Astrocyte of the spinal cord (primary cell): ENCODE measurements at regions not wholly inside any gene's neighbourhood (a gene's known extent, or its start where the extent isn't known, plus 50 kb on each side); places are given as distances from the start of the nearest gene placed in this dataset.
A peak's percentile ranks its signal among the peaks of the same experiment; 100 is the strongest.
"Not testable (repeated sequence)": the region's sequence is repeated elsewhere in the genome, so short reads cannot be mapped to it uniquely, and the experiment has no call there.

Experiments used
- DNase-seq: peaks from one replicate; pipeline ENCODE4 v3.0.0; 2011; ENCODE audit warnings: low read depth, low spot score
- H3K4me3 ChIP-seq: 2 replicates; pipeline ENCODE4 v1.5.1; 2011; ENCODE audit warnings: low read depth, mild to moderate bottlenecking, low read length, moderate library complexity
- in situ Hi-C: cut with HindIII; loops from 2 replicates; pipeline ENCODE4 v1.10.0; 2017; ENCODE audit warnings: low sequenced_read_pairs
- TF ChIP-seq, protein P1 (sequence below): IDR thresholded peaks from 2 replicates; pipeline ENCODE4 v1.5.1; 2012; ENCODE audit warnings: low read depth, mild to moderate bottlenecking, low read length, inconsistent platforms

DNA sequence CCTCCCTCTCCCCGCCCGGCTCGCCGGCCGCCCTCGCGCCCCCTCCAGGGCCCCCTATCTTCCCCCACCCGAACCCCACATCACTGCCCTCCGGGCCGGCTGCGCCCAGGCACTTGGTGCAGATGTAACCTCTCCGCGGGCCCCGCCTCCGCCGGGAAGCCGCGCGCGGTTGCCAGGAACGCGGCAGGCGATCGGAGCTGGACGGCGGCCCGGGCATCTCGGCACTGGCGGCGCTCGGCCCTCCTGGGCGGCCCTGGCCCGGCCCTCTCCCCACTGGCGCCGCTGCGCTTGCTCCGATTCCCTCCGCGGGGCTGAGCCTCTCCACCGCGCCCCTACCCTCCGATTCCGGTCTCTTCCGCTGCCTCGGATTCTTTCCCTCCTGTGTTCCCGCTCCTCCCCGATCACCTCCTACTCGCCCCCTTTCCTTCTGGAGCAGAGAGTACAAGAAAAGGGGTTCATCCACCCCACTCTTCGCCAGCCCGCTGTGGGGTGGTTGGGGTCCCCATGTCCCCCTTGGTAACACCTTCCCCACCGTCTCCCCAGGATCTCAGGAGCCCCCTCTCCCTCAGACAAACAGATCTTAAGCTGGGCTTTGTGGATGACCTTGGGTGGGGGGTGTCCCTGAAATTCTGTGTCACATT lies 70.6 kb downstream of the C9orf50 start:
- in situ Hi-C loops: no loop called here
- DNase-seq: peak; percentile 89
- peak overlapping the region; percentile 34 for H3K4me3 ChIP-seq
- TF ChIP-seq, protein P1, sequence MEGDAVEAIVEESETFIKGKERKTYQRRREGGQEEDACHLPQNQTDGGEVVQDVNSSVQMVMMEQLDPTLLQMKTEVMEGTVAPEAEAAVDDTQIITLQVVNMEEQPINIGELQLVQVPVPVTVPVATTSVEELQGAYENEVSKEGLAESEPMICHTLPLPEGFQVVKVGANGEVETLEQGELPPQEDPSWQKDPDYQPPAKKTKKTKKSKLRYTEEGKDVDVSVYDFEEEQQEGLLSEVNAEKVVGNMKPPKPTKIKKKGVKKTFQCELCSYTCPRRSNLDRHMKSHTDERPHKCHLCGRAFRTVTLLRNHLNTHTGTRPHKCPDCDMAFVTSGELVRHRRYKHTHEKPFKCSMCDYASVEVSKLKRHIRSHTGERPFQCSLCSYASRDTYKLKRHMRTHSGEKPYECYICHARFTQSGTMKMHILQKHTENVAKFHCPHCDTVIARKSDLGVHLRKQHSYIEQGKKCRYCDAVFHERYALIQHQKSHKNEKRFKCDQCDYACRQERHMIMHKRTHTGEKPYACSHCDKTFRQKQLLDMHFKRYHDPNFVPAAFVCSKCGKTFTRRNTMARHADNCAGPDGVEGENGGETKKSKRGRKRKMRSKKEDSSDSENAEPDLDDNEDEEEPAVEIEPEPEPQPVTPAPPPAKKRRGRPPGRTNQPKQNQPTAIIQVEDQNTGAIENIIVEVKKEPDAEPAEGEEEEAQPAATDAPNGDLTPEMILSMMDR: no peak

DNA sequence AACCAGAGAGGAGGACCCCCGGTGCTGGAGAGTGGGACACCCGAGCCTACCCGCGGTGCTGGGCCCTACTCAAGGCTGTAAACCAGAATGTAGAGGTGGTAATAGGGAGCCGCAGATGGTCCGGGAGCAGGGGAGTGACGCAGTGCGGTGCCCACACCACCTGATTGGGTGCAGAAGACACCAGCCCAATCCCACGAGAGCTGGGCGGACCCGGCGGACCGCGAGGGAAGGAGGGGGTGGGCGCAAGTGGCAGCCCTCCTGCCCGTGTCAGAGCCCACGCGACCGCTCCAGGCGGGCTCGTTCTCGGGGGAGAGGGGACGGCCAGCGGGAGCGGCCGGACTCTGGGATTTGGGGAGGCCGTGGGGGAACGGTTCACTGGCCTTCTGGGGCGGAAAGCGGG lies 71.2 kb downstream of the C9orf50 start:
- peak overlapping the region; percentile 28 for H3K4me3 ChIP-seq
- DNase-seq: peak; percentile 62
- in situ Hi-C loops: no loop called here
- TF ChIP-seq, protein P1: no peak

DNA sequence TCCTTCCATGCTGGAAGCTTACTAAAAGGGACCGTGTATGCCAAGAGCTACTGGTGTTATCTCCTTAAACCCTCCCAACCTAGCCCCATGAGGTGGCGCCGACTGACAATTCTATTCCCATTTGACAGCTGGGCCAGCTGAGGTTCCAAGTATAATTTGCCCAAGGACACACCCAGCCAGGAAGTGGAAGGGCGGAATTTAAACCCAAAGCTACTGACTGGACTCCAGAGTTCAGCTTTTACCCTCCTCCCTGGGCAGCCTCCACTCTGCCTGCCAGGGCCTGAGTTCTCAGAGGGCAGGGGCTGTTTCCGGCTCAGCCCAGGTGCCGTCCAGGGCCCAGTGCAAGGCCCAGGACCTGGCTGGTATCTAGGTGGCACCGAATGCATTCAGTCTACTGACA lies 71.8 kb downstream of the C9orf50 start:
- in situ Hi-C loops: no loop called here
- H3K4me3 ChIP-seq: peak overlapping the region; percentile 28
- DNase-seq: no peak
- TF ChIP-seq, protein P1: no peak

DNA sequence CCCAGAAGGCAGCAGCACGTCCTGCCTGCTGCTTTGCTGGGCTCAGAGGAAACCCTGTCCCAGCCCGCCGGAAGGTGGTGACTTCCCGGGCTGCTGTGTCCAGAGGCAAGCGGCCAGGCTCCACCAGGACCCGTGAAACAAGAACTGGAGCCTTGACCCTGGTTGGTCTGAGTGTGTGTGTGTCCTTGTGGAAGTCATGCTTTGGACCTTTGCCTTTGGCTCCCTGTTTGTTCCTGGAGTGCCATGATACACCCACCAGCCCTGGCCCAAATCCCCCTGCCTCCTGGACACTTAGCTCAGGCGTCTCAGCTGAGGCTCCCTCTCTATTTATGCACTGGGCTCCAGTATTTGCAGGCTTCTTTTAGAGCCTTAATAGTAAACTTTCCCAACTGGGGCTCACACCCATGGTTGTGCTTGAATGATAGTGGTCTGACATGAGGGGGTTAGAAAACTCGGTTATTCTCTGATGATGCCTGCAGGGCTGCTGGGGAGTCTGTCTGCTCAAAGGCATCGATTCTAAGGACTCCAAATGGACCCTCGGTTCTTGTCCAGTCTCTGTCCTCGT lies 72.2 kb downstream of the C9orf50 start:
- TF ChIP-seq, protein P1: no peak
- no peak for DNase-seq
- no peak overlapping the region for H3K4me3 ChIP-seq
- in situ Hi-C loops: no loop called here

DNA sequence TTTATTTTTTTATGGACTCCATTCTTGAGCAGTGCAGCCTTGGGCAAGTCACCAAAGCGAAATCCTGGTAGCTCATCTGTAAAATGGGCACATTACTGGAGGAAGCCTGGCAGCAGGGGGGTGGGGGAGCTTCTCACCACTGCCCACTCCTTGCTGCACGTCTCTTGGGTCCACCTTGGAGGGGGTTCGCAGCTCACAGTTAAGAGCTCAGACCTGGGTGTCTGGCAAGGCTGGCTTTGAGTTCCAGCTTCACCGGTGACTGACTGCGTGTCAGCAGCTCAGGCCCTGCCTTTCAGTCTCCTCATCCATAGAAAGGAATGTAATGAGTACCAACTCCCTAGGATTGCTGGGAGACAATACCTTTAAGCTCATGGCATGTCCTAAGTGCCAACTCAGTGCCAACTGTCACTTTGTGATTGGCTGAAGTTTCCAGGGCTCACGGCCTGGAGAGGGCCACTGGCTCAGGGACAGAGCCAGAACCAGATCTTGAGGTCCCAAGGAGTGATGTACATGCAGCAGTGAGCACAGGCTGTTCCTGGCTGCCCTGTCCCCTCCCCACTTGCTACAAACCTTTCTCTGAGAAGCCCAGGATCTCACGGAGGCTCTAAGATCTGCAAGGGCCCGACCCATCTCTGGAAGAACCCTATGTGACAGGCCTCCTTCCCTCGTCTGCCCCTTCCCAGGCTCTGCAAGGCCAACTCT lies 72.9 kb downstream of the C9orf50 start:
- in situ Hi-C loops: no loop called here
- no peak overlapping the region for H3K4me3 ChIP-seq
- DNase-seq: no peak
- TF ChIP-seq, protein P1: no peak

DNA sequence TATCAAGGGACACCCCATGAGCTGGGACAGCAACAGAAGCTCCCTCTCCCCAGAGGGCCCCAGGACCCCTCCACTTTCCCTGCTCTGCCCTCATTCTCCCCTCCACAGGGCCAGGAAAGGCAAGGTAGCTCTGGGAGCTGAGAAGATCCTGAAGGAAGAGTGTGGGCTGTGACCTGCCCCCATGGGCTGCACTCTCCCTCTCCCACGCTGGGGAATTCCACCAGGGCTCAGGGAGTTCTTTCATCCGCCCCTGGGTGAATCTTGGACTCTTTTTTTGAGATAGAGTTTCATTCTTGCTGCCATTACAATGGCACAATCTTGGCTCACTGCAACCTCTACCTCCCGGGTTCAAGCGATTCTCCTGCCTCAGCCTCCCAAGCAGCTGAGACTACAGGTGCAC lies 73.8 kb downstream of the C9orf50 start:
- DNase-seq: no peak
- TF ChIP-seq, protein P1: no peak
- no peak overlapping the region for H3K4me3 ChIP-seq
- in situ Hi-C loops: no loop called here

DNA sequence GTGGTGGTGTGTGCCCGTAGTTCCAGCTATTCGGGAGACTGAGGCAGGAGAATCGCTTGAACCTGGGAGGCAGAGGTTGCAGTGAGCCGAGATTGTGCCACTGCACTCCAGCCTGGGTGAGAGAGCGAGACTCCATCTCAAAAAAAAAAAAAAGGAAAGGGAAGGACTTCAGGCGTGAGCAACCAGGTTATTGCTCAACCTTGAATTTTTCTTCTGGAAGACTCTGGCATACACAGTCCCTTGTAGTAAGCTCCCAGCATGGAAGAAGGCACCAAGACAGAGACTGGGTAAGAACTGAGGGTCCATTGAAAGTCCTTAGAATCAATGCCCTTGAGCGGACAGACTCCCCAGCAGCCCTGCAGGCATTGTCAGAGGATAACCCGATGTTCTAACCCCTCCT lies 75.0 kb downstream of the C9orf50 start:
- in situ Hi-C loops, DNase-seq, H3K4me3 ChIP-seq: not testable (repeated sequence)
